B cell (primary cell): ENCODE measurements at regions not wholly inside any gene's neighbourhood (a gene's known extent, or its start where the extent isn't known, plus 50 kb on each side); places are given as distances from the start of the nearest gene placed in this dataset.

Source experiments
- ATAC-seq: fragments of 200-7000 bp; cut with Tn5 transposase; one replicate; pipeline ENCODE4 v1.10.0; 2021; ENCODE audit warnings: low read depth, mild to moderate bottlenecking, moderate number of reproducible peaks, moderate library complexity
- CTCF ChIA-PET: fragments of 350-600 bp; sonication (Branson Sonifier 250); formaldehyde crosslinking; loops from one replicate; lab custom pipeline; 2021; ENCODE audit warnings: antibody characterized with exemption, inconsistent platforms; lab: Charles Lee
- POLR2A ChIA-PET: fragments of 350-600 bp; sonication (Branson Sonifier 250); formaldehyde crosslinking; loops from one replicate; lab custom pipeline; 2021; ENCODE audit warnings: antibody characterized with exemption; lab: Charles Lee
- DNase-seq: peaks from one replicate; pipeline ENCODE4 v3.0.0; 2013
- H2AFZ ChIP-seq: 2 replicates; pipeline ENCODE4 v1.6.1; 2012; ENCODE audit warnings: mild to moderate bottlenecking, low read depth, low read length; ENCODE audit not compliant: insufficient read depth, poor library complexity, severe bottlenecking
- H3K27ac ChIP-seq, 2 donors: 1 replicate in 1 of 2; 2 replicates in 1 of 2; pipeline ENCODE4 v1.5.1; 2012 to 2013; ENCODE audit warnings: low read length in 2 of 2, mild to moderate bottlenecking in 2 of 2, moderate library complexity in 1 of 2
- H3K27me3 ChIP-seq, 4 experiments: fragments of 200-600 bp in 1 of 4; sonication (generic) in 1 of 4; replicated peaks in 1 of 4; 1 replicate in 2 of 4; 2 replicates in 2 of 4; pipeline versions ENCODE4 v1.6.1 to v1.7.0; 2013 to 2016; ENCODE audit warnings: low read length in 3 of 4, mild to moderate bottlenecking in 2 of 4, mixed read lengths in 1 of 4, moderate library complexity in 1 of 4; ENCODE audit not compliant: insufficient read depth in 4 of 4, control insufficient read depth in 3 of 4; ENCODE audit errors: control extremely low read depth in 1 of 4
- H3K36me3 ChIP-seq, 2 experiments: replicated peaks in 1 of 2; 1 replicate in 1 of 2; 2 replicates in 1 of 2; pipeline versions ENCODE4 v1.6.1 to v1.7.1; 2013; ENCODE audit warnings: low read length in 1 of 2; ENCODE audit not compliant: insufficient read depth in 2 of 2, control insufficient read depth in 1 of 2; ENCODE audit errors: control extremely low read depth in 1 of 2, extremely low read depth in 1 of 2
- H3K4me1 ChIP-seq, 2 donors: fragments of 200-600 bp in 1 of 2; sonication (generic) in 1 of 2; 1 replicate in 1 of 2; 2 replicates in 1 of 2; pipeline versions ENCODE4 v1.5.1 to v1.6.1; 2013 to 2017; ENCODE audit warnings: low read length in 2 of 2; ENCODE audit not compliant: control insufficient read depth in 2 of 2, insufficient read depth in 2 of 2
- H3K4me2 ChIP-seq: replicated peaks from 2 replicates; pipeline ENCODE3; 2012; ENCODE audit warnings: mild to moderate bottlenecking, low read depth, low read length; ENCODE audit not compliant: poor library complexity, severe bottlenecking
- H3K4me3 ChIP-seq, 5 experiments: fragments of 200-600 bp in 1 of 5; sonication (generic) in 1 of 5; 1 replicate in 3 of 5; 2 replicates in 2 of 5; pipeline versions ENCODE4 v1.5.1 to v1.7.0; 2011 to 2016; ENCODE audit warnings: low read length in 4 of 5, mild to moderate bottlenecking in 4 of 5, low read depth in 2 of 5, control low read depth in 1 of 5, moderate library complexity in 1 of 5; ENCODE audit not compliant: insufficient read depth in 1 of 5; ENCODE audit errors: control extremely low read depth in 1 of 5, extremely low read depth in 1 of 5
- H3K79me2 ChIP-seq: fragments of 200-600 bp; sonication (generic); one replicate; pipeline ENCODE4 v1.6.0; 2016; ENCODE audit warnings: low read length; ENCODE audit not compliant: control insufficient read depth, insufficient read depth
- H3K9ac ChIP-seq: fragments of 200-600 bp; sonication (generic); 2 replicates; pipeline ENCODE4 v1.6.1; 2017; ENCODE audit warnings: mild to moderate bottlenecking, low read length, moderate library complexity
- H3K9me3 ChIP-seq, 3 donors: one replicate each; pipeline versions ENCODE4 v1.6.1 to v1.7.1; 2013; ENCODE audit warnings: low read length in 2 of 3; ENCODE audit not compliant: control insufficient read depth in 2 of 3, insufficient read depth in 1 of 3; ENCODE audit errors: control extremely low read depth in 1 of 3
- H4K20me1 ChIP-seq: 2 replicates; pipeline ENCODE4 v1.6.0; 2012; ENCODE audit warnings: mild to moderate bottlenecking, low read length; ENCODE audit not compliant: insufficient read depth, control insufficient read depth, poor library complexity, severe bottlenecking
- H3K27ac Mint-ChIP-seq: one replicate; pipeline ENCODE4 v1.8.0; 2021; ENCODE audit warnings: mixed read lengths
- H3K27me3 Mint-ChIP-seq: one replicate; pipeline ENCODE4 v1.8.0; 2021; ENCODE audit warnings: mixed read lengths
- H3K4me1 Mint-ChIP-seq: one replicate; pipeline ENCODE4 v1.8.0; 2021; ENCODE audit warnings: mixed read lengths
- H3K4me3 Mint-ChIP-seq: one replicate; pipeline ENCODE4 v1.8.0; 2021; ENCODE audit warnings: mixed read lengths
- H3K9me3 Mint-ChIP-seq: one replicate; pipeline ENCODE4 v1.8.0; 2022; ENCODE audit warnings: mixed read lengths; ENCODE audit not compliant: insufficient read depth
- EZH2 ChIP-seq: IDR thresholded peaks from 2 replicates; pipeline ENCODE4 v1.6.1; 2012; ENCODE audit warnings: borderline replicate concordance, low read depth, mild to moderate bottlenecking, moderate library complexity, low read length; ENCODE audit not compliant: insufficient read depth, poor library complexity, severe bottlenecking
- WGBS: methylation state at CpG from one replicate; pipeline ENCODE4 v1.1.5; 2013; ENCODE audit warnings: missing lambda C conversion rate; ENCODE audit not compliant: insufficient coverage; 5-methylcytosine and 5-hydroxymethylcytosine counted together
- intact Hi-C: fragments of 100-400 bp; cut with micrococcal nuclease; formaldehyde crosslinking; loops from one replicate; pipeline ENCODE4 v1.10.0; 2022
- TF ChIP-seq, protein P1 (sequence below): fragments of 200-600 bp; IDR thresholded peaks from one replicate; pipeline ENCODE4 v1.8.0; 2022; ENCODE audit warnings: antibody characterized with exemption, mild to moderate bottlenecking

DNA sequence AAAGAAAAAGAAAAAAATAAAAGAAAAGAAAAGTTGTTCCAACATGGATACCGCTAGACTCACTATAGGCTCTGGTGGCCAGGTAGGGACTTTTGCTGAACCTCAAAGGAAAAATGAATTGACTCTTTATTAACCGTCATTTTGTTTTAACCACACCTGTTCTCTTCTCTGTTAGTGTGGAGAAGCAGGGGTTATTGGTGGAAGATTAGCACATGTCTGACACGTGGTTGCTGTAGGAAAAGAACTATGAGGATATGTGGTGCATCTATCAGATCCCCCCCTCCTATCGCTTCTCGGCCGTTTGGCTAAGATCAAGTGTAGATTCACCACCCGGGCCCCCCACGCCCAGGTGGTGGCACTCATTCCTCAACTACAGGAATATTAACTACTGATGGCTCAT is 212.4 kb upstream of the ZNF184 start:
- Mint-ChIP-seq H3K27me3 (peaks cover 21% of the 10 kb centered on the region), H3K27ac (no peak overlapping the region), H3K4me1 (peaks cover 21% of the 10 kb centered on the region), H3K4me3 (no peak overlapping the region), H3K9me3 (peaks cover 5% of the 10 kb centered on the region)
- ChIA-PET CTCF (interaction anchor here (1.1 kb wide), 1 partner anchor 109 kb away, joined by 3 read pairs; no protein-coding TSS in a partner anchor), POLR2A (no interaction called here)
- ATAC-seq (no peak), DNase-seq (peak; percentile 23)
- Histone ChIP-seq H3K4me2 (no peak overlapping the region), H3K27me3 (peaks cover 0 to 27% (median 18%) of the 10 kb centered on the region in 4 experiments), H3K9ac (no peak overlapping the region), H3K4me1 (peaks cover 15% of the 10 kb centered on the region in 2 donors), H4K20me1 (no peaks in the 10 kb centered on the region), H2AFZ (no peak overlapping the region), H3K79me2 (no peaks in the 10 kb centered on the region), H3K36me3 (no peaks in the 10 kb centered on the region), H3K4me3 (no peak overlapping the region), H3K9me3 (peaks cover 1 to 57% (median 10%) of the 10 kb centered on the region in 3 donors), H3K27ac (no peak overlapping the region)
- WGBS, result 94% methylated on average over 3 of the region's 8 CpGs
- intact Hi-C loops, result loop anchor here (5.0 to 10.0 kb wide), 4 partner anchors 180 to 1297 kb away; partner anchors contain the start of gene ABT1
- no peak for TF ChIP-seq EZH2
- TF ChIP-seq, protein P1, sequence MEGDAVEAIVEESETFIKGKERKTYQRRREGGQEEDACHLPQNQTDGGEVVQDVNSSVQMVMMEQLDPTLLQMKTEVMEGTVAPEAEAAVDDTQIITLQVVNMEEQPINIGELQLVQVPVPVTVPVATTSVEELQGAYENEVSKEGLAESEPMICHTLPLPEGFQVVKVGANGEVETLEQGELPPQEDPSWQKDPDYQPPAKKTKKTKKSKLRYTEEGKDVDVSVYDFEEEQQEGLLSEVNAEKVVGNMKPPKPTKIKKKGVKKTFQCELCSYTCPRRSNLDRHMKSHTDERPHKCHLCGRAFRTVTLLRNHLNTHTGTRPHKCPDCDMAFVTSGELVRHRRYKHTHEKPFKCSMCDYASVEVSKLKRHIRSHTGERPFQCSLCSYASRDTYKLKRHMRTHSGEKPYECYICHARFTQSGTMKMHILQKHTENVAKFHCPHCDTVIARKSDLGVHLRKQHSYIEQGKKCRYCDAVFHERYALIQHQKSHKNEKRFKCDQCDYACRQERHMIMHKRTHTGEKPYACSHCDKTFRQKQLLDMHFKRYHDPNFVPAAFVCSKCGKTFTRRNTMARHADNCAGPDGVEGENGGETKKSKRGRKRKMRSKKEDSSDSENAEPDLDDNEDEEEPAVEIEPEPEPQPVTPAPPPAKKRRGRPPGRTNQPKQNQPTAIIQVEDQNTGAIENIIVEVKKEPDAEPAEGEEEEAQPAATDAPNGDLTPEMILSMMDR, result no peak

DNA sequence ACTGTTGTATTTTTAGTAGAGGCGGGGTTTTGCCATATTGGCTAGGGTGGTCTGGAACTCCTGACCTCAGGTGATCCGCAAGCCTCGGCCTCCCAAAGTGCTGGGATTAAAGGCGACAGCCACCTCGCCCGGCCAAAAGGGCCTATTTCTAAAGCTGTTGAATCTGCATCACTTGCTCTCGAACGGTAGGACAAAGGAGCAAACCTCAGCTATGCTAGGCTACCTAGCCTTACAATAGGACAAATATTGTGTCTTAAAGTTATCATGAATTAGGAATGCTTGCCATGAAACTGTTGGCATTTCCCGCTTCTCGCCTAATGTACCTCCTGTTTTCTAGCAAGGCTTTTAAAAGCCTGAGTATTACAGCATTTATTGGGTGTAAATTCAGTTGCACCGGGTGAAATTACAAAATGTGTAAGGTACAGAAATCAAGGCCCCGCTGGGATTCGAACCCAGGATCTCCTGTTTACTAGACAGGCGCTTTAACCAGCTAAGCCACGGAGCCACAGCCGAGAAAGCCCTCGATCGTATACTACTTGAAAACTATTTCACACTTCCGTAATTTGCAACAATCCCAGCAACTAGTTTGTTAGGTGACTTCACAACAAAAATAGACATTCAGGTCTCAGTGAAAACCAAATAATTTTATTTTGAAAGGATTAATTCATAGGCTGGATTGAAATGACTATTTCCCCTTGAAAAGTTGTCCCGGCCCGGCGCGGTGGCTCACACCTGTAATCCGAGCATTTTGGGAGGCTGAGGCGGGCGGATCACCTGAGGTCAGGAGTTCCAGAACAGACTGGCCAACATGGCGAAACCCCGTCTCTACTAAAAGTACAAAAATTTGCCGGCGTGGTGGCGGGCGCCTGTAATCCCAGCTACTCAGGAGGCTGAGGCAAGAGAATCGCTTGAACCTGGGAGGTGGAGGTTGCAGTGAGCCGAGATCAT is 211.6 kb upstream of the ZNF184 start:
- H4K20me1 ChIP-seq, result no peaks in the 10 kb centered on the region
- TF ChIP-seq, protein P1, result no peak
- TF ChIP-seq EZH2, result no peak
- H3K27me3 Mint-ChIP-seq, result peaks cover 29% of the 10 kb centered on the region
- H3K27me3 ChIP-seq, result peaks cover 0 to 35% (median 25%) of the 10 kb centered on the region in 4 experiments
- DNase-seq, result peak; percentile 69
- ChIA-PET POLR2A (no interaction called here), CTCF (interaction anchor here (1.1 kb wide), 2 partner anchors 110 to 212 kb away, joined by 3 to 6 read pairs; no protein-coding TSS in a partner anchor)
- no peaks in the 10 kb centered on the region for H3K36me3 ChIP-seq
- no peak overlapping the region for H2AFZ ChIP-seq
- 49% methylated on average over 25 of the region's 34 CpGs for WGBS
- H3K9me3 Mint-ChIP-seq, result peaks cover 5% of the 10 kb centered on the region
- no peak overlapping the region for H3K4me3 Mint-ChIP-seq
- H3K4me2 ChIP-seq, result no peak overlapping the region
- peaks cover 20 to 21% of the 10 kb centered on the region in 2 donors for H3K4me1 ChIP-seq
- peaks cover 1 to 64% (median 17%) of the 10 kb centered on the region in 3 donors for H3K9me3 ChIP-seq
- H3K27ac Mint-ChIP-seq, result peak overlapping the region; percentile 65
- H3K79me2 ChIP-seq, result no peaks in the 10 kb centered on the region
- peaks cover 23% of the 10 kb centered on the region for H3K4me1 Mint-ChIP-seq
- H3K27ac ChIP-seq, result no peak overlapping the region
- H3K4me3 ChIP-seq, result no peak overlapping the region
- intact Hi-C loops, result loop anchor here (5.0 to 10.0 kb wide), 4 partner anchors 180 to 1298 kb away; partner anchors contain the start of gene ABT1
- no peak for ATAC-seq
- no peak overlapping the region for H3K9ac ChIP-seq
